ENCODE measurements at regions not wholly inside any gene's neighbourhood (a gene's known extent, or its start where the extent isn't known, plus 50 kb on each side); places are given as distances from the start of the nearest gene placed in this dataset.

- no peak for DNase-seq
These were observed 211.6 kb downstream of the ALDH8A1 start for GRCh38 chr6:134738211-134738885.

- peak; percentile 42 for DNase-seq
These were observed 214.4 kb downstream of the ALDH8A1 start for GRCh38 chr6:134735461-134735860.

- DNase-seq = no peak
These were observed 215.5 kb downstream of the ALDH8A1 start for GRCh38 chr6:134734312-134734869.

GRCh38 chr6:134733801-134734200, 216.1 kb downstream of the ALDH8A1 start:
- no peak for DNase-seq

GRCh38 chr6:134732763-134733162, 217.1 kb downstream of the ALDH8A1 start:
- no peak for DNase-seq

GRCh38 chr6:134731615-134732014, 218.3 kb downstream of the ALDH8A1 start:
- DNase-seq = no peak

GRCh38 chr6:134730013-134730412, 219.9 kb downstream of the ALDH8A1 start:
- no peak for DNase-seq

GRCh38 chr6:134729561-134729960, 220.3 kb downstream of the ALDH8A1 start:
- no peak for DNase-seq

GRCh38 chr6:134727081-134727480, 222.8 kb downstream of the ALDH8A1 start:
- DNase-seq = no peak

GRCh38 chr6:134725590-134725989, 224.3 kb downstream of the ALDH8A1 start:
- no peak for DNase-seq

GRCh38 chr6:134724771-134725340, 225.0 kb downstream of the ALDH8A1 start:
- DNase-seq = peak; percentile 64

GRCh38 chr6:134723081-134723871, 226.6 kb downstream of the ALDH8A1 start:
- DNase-seq = peak; percentile 23

GRCh38 chr6:134722200-134722870, 227.6 kb downstream of the ALDH8A1 start:
- DNase-seq = no peak

GRCh38 chr6:134721060-134721405, 228.9 kb downstream of the ALDH8A1 start:
- DNase-seq = peak; percentile 25

GRCh38 chr6:134720353-134721059, 229.4 kb downstream of the ALDH8A1 start:
- no peak for DNase-seq

- no peak for DNase-seq
These were observed 230.0 kb downstream of the ALDH8A1 start for GRCh38 chr6:134719911-134720310.

- DNase-seq = no peak
These were observed 230.6 kb downstream of the ALDH8A1 start for GRCh38 chr6:134719286-134719685.

GRCh38 chr6:134714679-134715078, 235.2 kb downstream of the ALDH8A1 start:
- peak; percentile 37 for DNase-seq

- DNase-seq = no peak
These were observed 235.8 kb downstream of the ALDH8A1 start for GRCh38 chr6:134714113-134714512.

GRCh38 chr6:134712311-134712710, 237.6 kb downstream of the ALDH8A1 start:
- no peak for DNase-seq

GRCh38 chr6:134708079-134708478, 241.8 kb downstream of the ALDH8A1 start:
- DNase-seq = no peak

- peak; percentile 27 for DNase-seq
These were observed 242.4 kb downstream of the ALDH8A1 start for GRCh38 chr6:134707342-134708031.
